Frontal cortex (tissue), 3 donors: ENCODE measurements at regions not wholly inside any gene's neighbourhood (a gene's known extent, or its start where the extent isn't known, plus 50 kb on each side); places are given as distances from the start of the nearest gene placed in this dataset.

Experiments used
- DNase-seq, 2 donors: peaks; one replicate each; pipeline ENCODE4 v3.0.0; 2012; ENCODE audit warnings: low spot score in 2 of 2
- FAIRE-seq: peaks from 2 replicates; lab custom pipeline; 2012; peaks lifted over from hg19 to GRCh38; lab: Jason Lieb, UNC
- donor health status: control.
- donor health status: control.
- donor health status: control.

DNA sequence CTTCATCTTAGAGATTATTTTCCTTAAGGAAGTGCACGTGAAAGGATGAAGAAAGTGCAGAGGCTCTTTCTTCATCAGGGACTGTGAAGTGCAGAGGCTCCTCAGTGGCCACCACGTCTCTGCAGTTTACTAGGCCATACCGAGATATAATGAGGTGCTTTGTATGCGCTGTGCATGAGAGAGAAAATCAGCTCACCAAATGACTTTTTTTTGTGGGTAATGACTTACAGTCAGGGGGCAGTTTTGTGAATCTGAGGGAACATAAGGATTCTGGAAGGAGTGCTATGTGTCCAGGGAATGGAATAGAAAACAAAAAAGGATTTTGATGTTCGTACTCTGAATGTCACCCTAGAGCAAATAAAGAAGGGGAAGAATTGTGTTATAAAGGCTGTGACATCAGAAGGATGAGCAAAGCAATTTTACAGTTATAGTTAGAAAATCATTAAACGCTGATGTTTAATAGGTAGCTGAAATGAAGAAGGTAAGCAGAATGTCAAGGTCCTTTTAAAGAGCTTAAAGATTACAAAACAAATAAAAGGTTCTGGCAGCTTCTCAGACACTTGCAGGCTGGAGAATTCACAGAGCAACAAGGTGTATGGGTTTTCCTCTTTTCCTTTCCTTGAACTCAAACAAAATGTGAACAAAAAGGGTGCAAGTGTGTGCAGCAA, 247.5 kb upstream of the NOVA1 start:
- no peak for FAIRE-seq
- no peak for DNase-seq

DNA sequence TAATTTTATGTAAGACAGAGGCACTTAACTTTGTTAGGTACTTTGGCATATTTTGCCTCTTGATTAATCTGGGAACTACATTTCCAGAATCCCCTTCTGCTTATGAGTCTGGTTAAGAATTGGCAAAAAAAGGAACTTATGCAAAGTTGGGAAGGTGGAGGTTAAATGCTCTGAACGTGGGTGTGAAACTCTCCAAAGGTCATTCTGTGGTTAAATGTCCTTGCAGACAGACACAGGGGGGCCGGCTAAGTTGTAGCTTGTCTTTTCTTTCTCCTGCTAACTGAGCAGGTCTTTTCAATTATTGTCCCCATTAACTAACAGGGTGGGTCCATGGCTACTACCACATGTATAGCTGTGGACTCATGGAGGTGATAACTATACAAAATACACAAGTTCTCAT, 248.6 kb upstream of the NOVA1 start:
- FAIRE-seq: no peak
- DNase-seq: no peak

DNA sequence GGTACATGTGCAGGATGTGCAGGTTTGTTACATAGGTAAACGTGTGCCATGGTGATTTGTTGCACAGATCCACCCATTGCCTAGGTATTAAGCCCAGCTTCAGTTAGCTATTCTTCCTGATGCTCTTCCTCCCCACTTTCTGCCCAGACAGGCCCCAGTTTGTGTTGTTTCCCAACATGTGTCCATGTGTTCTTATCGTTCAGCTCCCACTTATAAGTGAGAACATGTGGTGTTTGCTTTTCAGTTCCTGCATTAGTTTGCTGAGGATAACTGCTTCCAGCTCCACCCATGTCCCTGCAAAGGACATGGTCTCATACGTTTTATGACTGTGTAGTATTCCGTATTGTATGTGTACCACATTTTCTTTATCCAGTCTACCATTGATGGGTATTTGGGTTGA, 251.7 kb upstream of the NOVA1 start:
- FAIRE-seq (no peak), DNase-seq (no peak)

DNA sequence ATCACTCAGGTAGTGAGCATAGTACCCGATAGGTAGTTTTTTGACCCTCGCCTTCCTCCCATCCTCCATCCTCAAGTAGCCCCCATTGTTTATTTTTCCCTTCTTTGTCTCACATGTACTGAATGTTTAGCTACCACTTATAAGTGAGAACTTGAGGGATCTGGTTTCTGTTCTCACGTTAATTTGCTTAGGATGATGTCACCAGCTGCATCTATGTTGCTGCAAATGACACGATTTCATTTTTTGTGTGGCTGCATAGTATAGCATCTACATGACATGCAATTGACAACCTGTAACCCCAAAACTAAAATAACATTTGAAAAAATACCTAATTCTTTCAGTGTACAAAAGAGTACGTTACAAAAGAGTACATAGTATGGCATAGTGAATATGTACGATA, 254.0 kb upstream of the NOVA1 start:
- DNase-seq (no peak), FAIRE-seq (no peak)

DNA sequence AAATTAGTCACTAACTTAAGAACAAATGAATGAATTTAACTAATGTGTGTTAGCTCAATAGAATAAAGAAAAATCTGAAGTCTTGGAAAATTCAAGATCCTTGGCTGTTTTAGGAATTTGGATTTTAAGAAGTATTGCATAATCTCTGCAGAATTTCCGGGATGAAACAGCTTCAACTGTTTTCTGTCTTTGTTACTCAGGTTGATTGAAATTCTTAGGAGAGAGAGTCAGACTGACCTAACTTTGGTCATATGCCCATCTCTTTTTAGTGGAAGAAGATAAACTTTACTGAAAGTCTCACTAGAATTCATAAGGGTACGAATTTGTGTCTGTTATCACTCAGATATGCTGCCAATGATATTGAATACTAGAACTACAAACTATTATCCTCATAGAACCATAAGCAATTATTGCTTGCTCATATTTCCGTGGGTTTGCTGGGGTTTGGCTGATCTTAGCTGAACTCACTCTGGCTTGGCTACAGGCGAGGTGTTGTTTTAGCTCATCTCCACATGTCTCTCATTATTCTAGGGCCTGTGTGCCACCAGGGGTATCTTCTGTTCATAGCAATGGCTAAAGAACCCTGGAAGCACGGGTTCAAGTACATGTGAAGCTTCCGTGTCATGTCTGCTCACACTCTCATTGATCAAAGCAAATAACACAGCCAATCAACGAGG, 257.4 kb upstream of the NOVA1 start:
- DNase-seq: no peak
- no peak for FAIRE-seq

- FAIRE-seq (no peak), DNase-seq (no peak)
Measured at GRCh38 chr14:26856876-26857518, 259.2 kb upstream of the NOVA1 start.

GRCh38 chr14:26859483-26859882, 261.6 kb upstream of the NOVA1 start:
- DNase-seq (no peak), FAIRE-seq (no peak)

GRCh38 chr14:26860111-26860510, 262.3 kb upstream of the NOVA1 start:
- DNase-seq: no peak
- no peak for FAIRE-seq

DNA sequence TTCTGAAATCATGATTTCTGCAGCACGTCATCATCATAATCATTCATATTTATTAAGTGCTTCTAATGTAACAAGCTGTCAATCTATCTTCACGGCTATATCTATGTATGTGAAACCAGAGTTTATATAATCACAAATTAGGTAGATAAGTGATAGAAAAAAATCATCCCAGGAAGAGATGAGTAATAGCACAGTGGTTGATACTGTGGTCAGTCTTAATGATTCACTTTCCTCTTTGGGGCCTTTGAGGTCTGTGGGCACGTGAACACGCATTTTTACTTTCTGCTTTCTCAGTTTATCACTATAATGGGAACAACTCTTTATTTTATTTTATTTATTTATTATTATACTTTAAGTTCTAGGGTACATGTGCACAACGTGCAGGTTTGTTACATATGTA, 265.9 kb upstream of the NOVA1 start:
- no peak for DNase-seq
- no peak for FAIRE-seq

DNA sequence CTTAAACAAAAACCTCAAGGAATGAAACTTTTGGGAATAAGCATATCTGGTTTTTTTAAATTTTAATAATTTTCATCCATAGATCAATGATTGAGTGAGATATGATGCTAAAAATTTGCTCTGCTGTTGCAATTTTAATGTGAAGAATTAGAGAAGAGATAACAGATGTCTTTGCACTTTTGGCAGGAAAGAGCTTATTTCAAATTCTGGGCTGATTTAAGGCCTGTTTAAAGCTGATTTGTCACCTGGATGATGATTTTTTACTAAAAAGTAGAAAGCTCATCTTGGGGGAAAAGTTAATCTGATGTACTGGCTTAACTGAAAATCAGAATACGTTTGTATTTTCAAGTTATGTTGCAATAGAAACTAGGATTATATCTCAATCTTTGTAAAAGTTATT, 268.9 kb upstream of the NOVA1 start:
- no peak for DNase-seq
- FAIRE-seq: no peak

DNA sequence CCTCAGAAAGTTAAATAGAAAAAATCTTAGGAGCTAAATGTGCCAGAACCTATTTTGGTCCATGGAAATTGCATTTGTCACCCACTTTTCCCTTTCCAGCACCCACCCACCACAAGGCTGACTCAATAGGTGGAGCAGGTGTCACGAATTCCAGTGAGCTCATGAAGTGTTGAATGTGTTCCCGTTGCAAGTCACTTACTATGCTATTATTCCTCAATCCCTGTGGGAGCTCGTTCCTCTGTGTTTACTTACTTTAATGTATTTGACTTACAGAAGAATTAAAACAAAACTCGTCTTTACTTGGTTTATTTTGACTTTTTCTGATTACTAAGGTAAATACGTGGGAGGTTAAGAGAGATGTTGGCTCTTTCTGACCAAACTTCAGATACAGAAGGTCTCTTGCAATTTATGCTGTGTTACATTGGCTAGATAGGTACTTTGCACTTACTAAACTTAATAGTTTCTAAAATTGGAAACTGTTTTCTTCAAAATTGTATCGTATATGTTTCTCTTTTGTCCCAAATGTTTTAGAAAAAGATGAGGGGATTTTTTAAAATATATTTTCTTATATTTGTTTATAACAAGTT, 269.4 kb upstream of the NOVA1 start:
- DNase-seq: no peak
- no peak for FAIRE-seq

DNA sequence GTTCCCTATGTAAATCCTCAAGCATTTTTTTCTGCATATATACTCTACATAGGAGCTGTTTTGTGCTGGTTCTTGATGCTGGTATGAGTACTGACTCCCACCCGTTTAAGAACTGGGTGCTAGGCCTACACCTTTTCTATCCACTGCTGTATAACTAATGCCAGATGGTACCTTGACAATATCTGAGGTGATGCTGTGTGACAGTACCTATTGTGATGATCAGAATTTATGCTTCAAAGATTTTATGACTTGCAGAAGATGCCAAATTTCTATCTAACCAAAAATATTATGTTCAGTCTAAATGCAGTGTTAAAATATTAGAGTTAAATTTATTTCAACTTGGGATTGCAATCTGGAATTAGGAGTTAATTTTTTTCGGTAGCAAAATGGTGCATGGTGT, 272.3 kb upstream of the NOVA1 start:
- FAIRE-seq: no peak
- no peak for DNase-seq

GRCh38 chr14:26870722-26871617, 273.1 kb upstream of the NOVA1 start:
- DNase-seq (no peak), FAIRE-seq (no peak)

DNA sequence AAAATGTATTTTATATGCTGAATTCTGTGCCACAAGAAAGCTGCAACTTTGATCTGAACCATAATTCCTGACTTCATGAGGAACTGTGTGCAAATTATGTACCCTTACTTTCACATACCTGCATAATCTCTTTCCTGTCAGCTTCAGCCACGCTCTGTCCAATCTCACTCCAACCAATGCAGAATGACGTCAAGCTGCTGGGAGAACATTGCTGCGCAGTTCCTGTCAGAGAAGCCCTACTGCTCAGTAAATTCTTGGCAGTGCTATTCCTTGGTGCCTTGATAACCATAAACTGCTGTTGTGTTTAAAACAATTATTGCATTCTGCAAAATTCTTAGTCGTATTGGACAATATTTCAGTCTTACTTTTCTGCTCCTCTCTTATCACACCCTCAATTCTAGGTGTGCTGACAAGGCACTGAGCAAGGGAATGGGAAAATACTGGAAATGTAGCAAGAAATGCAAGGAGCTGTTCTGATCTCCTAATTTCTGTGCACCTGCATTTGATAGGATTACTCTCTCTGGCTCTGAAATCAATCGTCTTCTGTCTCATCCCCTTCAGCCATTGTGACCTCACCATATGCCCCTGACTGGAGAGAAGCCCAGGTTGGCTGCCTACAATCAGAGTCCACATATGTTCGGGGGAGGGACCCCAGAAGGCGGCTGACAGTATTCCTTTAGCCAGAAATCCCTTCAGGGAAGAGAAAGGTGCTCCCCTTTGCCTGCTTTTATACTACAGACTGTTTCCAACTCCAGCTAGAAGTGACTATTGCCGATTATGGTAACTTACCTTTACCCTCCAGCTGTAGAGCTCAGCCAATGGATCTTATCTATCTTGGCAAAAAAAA, 274.9 kb upstream of the NOVA1 start:
- FAIRE-seq: no peak
- no peak for DNase-seq

GRCh38 chr14:26873362-26873960, 275.6 kb upstream of the NOVA1 start:
- no peak for DNase-seq

DNA sequence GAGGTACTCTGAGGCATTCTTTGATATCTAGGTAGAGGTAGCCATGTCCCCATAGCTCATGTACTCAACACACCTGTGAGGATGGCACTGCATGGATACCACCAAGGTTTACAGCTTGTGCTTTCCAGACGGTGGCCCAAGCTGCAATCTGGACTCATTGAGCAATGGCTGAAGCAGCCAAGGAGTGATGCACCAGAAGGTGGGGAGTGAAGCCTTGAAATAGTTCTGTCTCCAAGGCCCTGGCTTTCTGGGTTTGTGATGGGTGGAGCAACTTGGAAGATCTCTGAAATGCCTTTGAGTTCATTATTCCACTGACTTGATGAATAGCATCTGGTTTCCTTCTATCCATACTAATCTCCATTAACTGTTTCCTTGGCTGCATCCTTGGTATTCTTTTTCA, 290.0 kb upstream of the NOVA1 start:
- FAIRE-seq (no peak), DNase-seq (no peak)

More at GRCh38 chr14:26873362-26873960, 275.6 kb upstream of the NOVA1 start:
- no peak for FAIRE-seq

- FAIRE-seq (no peak), DNase-seq (no peak)
Measured at GRCh38 chr14:26888592-26888991, 290.8 kb upstream of the NOVA1 start.

DNA sequence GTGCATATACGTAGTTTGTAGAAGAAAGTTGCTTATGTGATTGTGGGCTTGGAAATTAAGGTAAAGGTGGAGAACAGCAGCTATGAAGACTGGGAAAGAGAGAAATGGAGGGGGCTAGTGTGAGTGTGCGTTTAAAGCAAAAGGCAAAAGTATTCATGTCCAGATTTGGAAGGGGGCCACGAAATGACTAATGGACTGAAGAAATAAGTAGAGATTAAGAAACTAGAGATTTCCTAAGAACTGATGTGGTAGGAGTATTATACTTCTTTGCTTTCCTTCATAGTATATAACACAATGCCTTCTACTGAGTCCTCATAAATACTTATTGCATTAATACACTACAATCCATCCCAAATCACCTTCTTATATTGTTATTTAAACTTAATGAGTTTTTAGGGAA, 298.6 kb upstream of the NOVA1 start:
- DNase-seq (no peak), FAIRE-seq (no peak)

- DNase-seq (no peak), FAIRE-seq (no peak)
Measured at GRCh38 chr14:26897196-26897595, 299.4 kb upstream of the NOVA1 start.
